Osteocyte (in vitro differentiated cells): ENCODE measurements at regions not wholly inside any gene's neighbourhood (a gene's known extent, or its start where the extent isn't known, plus 50 kb on each side); places are given as distances from the start of the nearest gene placed in this dataset.

ENCODE experiments used
- DNase-seq: peaks from one replicate; pipeline ENCODE4 v3.0.0; 2021; ENCODE audit warnings: mixed read lengths; ENCODE audit not compliant: unreplicated experiment; ENCODE audit errors: extremely low spot score
- H3K27ac Mint-ChIP-seq: one replicate; pipeline ENCODE4 v1.8.0; 2021; ENCODE audit warnings: mild to moderate bottlenecking, mixed read lengths; ENCODE audit not compliant: unreplicated experiment
- H3K27me3 Mint-ChIP-seq: one replicate; pipeline ENCODE4 v1.8.0; 2021; ENCODE audit warnings: mixed read lengths; ENCODE audit not compliant: unreplicated experiment
- H3K36me3 Mint-ChIP-seq: one replicate; pipeline ENCODE4 v1.8.0; 2021; ENCODE audit warnings: mixed read lengths; ENCODE audit not compliant: unreplicated experiment
- H3K4me1 Mint-ChIP-seq: one replicate; pipeline ENCODE4 v1.8.0; 2021; ENCODE audit warnings: mixed read lengths; ENCODE audit not compliant: unreplicated experiment
- H3K4me3 Mint-ChIP-seq: one replicate; pipeline ENCODE4 v1.8.0; 2021; ENCODE audit warnings: mild to moderate bottlenecking, moderate library complexity, mixed read lengths; ENCODE audit not compliant: unreplicated experiment
- H3K9me3 Mint-ChIP-seq: one replicate; pipeline ENCODE4 v1.8.0; 2021; ENCODE audit warnings: mixed read lengths; ENCODE audit not compliant: unreplicated experiment
- TF ChIP-seq, protein P1 (sequence below): fragments of 200-600 bp; sonication (generic); IDR thresholded peaks from 2 replicates; pipeline ENCODE4 v1.5.0; 2021; ENCODE audit warnings: antibody characterized with exemption, mild to moderate bottlenecking, moderate library complexity

GRCh38 chr12:67764946-67765619, 116.5 kb downstream of the DYRK2 start:
- no peaks in the 10 kb centered on the region for H3K9me3 Mint-ChIP-seq
- H3K27me3 Mint-ChIP-seq = no peaks in the 10 kb centered on the region
- no peak for DNase-seq
- H3K36me3 Mint-ChIP-seq = no peaks in the 10 kb centered on the region
- no peak overlapping the region for H3K4me3 Mint-ChIP-seq
- TF ChIP-seq, protein P1, sequence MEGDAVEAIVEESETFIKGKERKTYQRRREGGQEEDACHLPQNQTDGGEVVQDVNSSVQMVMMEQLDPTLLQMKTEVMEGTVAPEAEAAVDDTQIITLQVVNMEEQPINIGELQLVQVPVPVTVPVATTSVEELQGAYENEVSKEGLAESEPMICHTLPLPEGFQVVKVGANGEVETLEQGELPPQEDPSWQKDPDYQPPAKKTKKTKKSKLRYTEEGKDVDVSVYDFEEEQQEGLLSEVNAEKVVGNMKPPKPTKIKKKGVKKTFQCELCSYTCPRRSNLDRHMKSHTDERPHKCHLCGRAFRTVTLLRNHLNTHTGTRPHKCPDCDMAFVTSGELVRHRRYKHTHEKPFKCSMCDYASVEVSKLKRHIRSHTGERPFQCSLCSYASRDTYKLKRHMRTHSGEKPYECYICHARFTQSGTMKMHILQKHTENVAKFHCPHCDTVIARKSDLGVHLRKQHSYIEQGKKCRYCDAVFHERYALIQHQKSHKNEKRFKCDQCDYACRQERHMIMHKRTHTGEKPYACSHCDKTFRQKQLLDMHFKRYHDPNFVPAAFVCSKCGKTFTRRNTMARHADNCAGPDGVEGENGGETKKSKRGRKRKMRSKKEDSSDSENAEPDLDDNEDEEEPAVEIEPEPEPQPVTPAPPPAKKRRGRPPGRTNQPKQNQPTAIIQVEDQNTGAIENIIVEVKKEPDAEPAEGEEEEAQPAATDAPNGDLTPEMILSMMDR = no peak
- H3K27ac Mint-ChIP-seq = no peak overlapping the region
- H3K4me1 Mint-ChIP-seq = peaks cover 4% of the 10 kb centered on the region

DNA sequence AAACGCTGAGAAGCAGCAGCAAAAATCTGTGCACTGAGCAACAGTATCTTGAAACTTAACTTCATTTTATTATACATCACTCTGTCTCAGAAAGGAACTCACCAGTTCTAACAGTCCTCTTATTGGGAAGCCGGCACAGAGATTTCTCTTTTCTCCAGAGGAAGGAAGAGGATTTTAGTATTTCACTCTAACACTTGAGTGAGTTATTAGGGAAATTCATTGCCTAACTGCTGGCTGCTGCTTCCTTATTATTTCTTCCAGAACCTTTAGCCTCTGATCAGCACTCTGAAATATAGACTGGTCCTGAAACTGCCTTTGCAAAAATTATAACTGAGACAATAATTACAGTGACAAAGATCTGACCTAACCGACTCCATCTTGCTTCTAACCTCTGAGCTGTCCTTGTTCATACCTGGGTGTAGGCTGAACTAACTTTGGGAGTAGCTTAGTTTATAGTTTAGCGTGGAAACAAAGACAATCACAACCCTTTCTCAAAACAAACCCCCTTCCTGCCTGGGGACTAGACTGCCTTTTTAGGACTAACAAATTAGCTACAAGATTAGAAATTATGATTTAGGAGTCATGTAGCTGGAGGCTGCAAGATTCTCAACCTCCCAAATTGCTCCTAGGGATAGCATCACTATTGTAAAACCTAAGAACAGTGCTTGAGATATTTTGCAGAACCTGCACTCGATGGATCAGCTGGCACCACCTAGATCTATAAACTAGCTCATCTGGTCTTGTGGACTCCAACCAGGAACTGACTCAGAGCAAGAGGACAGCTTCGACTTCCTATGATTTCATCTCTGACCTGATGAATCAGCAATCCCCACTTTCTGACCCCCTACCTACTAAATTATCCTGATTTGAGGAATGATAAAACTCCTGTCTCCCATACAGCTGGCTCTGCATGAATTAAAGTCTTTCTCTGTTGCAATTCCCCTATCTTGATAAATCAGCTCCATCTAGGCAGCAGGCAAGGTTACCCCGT, 117.5 kb downstream of the DYRK2 start:
- DNase-seq = no peak
- H3K27me3 Mint-ChIP-seq = no peaks in the 10 kb centered on the region
- H3K4me1 Mint-ChIP-seq = peaks cover 4% of the 10 kb centered on the region
- no peak overlapping the region for H3K4me3 Mint-ChIP-seq
- no peak overlapping the region for H3K27ac Mint-ChIP-seq
- TF ChIP-seq, protein P1 = no peak
- H3K9me3 Mint-ChIP-seq = no peaks in the 10 kb centered on the region
- H3K36me3 Mint-ChIP-seq = no peaks in the 10 kb centered on the region

DNA sequence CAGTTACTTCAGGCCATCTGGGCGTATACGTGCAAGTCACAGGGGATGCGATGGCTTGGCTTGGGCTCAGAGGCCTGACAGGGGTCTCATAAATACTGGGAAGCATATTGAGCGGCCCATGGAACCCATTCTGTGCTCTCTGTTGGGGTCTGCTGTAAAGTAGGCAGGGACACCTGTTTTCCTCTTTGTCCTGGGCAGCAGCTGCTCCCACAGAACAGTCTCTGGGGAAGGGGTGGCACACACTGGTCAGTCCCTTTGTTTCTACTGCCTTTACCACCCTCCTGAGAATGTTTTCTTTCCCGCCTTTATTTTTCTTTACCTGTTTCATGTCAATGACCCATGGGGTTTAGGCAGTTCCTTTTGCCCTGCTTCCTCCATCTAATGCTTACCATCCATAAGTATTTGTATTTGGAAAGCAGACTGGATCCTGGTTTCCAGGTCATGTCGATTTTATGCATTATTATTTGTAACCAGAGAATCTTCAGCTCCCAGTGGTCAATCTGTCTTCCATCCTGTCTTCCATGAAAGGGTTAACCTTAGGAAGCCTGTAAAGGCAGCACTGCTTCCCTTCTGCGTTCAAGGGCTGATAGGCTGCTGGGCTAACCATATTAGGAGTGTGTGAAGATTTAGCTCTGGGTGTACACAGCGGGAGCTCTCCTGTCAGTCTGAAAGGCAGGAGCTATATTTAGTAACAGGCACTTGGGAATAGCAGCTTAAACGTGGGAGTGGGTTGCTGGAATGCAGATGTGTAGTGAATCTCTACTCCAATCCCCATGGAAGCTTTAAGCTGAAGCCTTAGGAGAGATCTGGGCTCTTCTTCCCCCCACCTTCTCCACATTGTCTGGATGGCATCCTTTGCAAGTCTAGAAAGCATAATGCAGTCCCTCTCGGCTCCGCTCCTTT, 124.0 kb downstream of the DYRK2 start:
- Mint-ChIP-seq H3K27me3 (no peaks in the 10 kb centered on the region), H3K36me3 (no peaks in the 10 kb centered on the region), H3K27ac (peak overlapping the region; percentile 21), H3K9me3 (no peaks in the 10 kb centered on the region), H3K4me1 (peaks cover 28% of the 10 kb centered on the region), H3K4me3 (peak overlapping the region; percentile 12)
- no peak for DNase-seq
- TF ChIP-seq, protein P1 = no peak

DNA sequence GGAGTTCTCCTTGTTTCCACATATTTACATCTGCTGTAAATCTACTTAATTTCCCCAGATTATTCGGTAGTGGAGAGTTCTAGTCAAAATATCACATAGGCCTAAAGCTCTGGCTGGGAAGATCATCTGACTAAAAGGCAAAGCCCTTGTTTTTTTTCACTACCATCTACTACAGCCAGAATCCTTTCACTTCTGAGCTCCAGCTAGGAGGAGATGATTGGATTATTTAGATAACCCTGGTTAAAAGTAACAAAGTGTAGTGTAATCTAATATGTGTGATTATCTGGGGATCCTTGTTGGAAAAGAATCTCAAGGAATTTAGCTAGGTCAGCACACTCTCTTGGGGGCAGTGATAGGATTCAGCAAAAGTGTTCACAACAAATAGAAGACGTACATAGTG, 125.4 kb downstream of the DYRK2 start:
- DNase-seq = no peak
- H3K4me1 Mint-ChIP-seq = peaks cover 28% of the 10 kb centered on the region
- H3K36me3 Mint-ChIP-seq = no peaks in the 10 kb centered on the region
- H3K4me3 Mint-ChIP-seq = no peak overlapping the region
- TF ChIP-seq, protein P1 = no peak
- H3K9me3 Mint-ChIP-seq = no peaks in the 10 kb centered on the region
- no peaks in the 10 kb centered on the region for H3K27me3 Mint-ChIP-seq
- peak overlapping the region; percentile 79 for H3K27ac Mint-ChIP-seq
